GM12878 (cell line): ENCODE measurements at regions not wholly inside any gene's neighbourhood (a gene's known extent, or its start where the extent isn't known, plus 50 kb on each side); places are given as distances from the start of the nearest gene placed in this dataset.

Experiments used
- IRF4 ChIP-seq: IDR thresholded peaks from 2 replicates; pipeline ENCODE4 v1.6.1; 2011; ENCODE audit warnings: low read depth, low read length
- LARP7 ChIP-seq: fragments of 450-650 bp; IDR thresholded peaks from 2 replicates; pipeline ENCODE4 v1.6.1; 2017; ENCODE audit warnings: mild to moderate bottlenecking
- RAD21 ChIP-seq: IDR thresholded peaks from 2 replicates; pipeline ENCODE4 v1.6.1; 2011; ENCODE audit warnings: mild to moderate bottlenecking, low read depth, low read length, moderate library complexity; ENCODE audit not compliant: insufficient read depth
- RCOR1 ChIP-seq: conservative IDR thresholded peaks from 2 replicates; pipeline ENCODE4 v1.6.1; 2012; ENCODE audit warnings: low read depth, low read length, improper control_type of control experiment
- TCF12 ChIP-seq: IDR thresholded peaks from 2 replicates; pipeline ENCODE4 v1.6.1; 2011; ENCODE audit warnings: low read depth, mild to moderate bottlenecking, low read length
- TF ChIP-seq, protein P1 (sequence below): IDR thresholded peaks from 2 replicates; pipeline ENCODE4 v1.6.1; 2012; ENCODE audit warnings: low read length, inconsistent platforms
- TF ChIP-seq, protein P2 (sequence below): fragments of 450-650 bp; IDR thresholded peaks from 2 replicates; pipeline ENCODE4 v1.6.1; 2017; ENCODE audit warnings: mild to moderate bottlenecking, moderate library complexity

DNA sequence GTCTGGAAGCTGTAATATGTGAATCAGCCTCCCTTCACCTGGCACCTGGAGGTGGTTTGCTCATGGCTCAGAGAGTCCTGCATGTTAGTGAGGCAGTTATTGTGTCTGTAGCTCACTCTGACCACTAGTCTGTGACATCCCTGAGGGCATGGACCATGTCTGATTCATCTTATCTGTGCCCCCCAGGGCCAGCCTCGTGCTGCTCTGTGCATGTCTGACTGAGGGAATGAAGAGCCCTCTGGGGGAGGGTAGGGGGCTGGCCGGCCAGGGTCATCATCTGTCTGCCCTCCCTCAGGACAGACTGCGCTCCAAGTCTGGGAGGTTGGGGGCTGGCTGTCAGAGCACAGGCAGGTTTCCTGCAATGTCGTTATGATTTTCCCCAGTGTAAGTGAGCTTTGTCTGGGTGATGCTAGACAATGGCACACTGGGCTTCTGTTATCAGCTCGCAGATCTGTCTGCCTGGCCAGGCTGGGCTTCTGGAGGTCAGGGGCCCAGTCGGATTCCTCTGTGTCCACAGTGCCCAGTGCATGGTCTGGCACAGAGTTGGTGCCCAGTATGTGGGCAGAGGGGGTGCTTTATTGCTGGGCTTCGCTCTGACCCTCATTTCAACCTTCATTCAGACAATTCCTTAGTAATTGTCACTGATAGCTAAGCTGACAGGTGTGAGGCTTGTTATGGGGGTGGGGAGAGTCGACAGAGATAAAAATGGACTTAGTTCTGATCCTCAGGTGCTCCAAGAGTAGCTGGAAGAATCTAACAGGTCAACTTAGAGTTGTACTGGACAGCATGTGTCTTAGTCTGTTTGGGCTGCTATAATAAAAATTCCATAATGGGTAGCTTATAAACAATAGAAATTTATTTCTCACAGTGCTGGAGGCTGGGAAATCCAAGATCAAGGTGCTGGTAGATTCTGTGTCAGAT, 85.7 kb upstream of the SHB start (continued):
- TF ChIP-seq, protein P1, sequence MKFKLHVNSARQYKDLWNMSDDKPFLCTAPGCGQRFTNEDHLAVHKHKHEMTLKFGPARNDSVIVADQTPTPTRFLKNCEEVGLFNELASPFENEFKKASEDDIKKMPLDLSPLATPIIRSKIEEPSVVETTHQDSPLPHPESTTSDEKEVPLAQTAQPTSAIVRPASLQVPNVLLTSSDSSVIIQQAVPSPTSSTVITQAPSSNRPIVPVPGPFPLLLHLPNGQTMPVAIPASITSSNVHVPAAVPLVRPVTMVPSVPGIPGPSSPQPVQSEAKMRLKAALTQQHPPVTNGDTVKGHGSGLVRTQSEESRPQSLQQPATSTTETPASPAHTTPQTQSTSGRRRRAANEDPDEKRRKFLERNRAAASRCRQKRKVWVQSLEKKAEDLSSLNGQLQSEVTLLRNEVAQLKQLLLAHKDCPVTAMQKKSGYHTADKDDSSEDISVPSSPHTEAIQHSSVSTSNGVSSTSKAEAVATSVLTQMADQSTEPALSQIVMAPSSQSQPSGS = no peak
- TF ChIP-seq TCF12 (no peak), RCOR1 (no peak), RAD21 (no peak), IRF4 (no peak), LARP7 (no peak)
- TF ChIP-seq, protein P2, sequence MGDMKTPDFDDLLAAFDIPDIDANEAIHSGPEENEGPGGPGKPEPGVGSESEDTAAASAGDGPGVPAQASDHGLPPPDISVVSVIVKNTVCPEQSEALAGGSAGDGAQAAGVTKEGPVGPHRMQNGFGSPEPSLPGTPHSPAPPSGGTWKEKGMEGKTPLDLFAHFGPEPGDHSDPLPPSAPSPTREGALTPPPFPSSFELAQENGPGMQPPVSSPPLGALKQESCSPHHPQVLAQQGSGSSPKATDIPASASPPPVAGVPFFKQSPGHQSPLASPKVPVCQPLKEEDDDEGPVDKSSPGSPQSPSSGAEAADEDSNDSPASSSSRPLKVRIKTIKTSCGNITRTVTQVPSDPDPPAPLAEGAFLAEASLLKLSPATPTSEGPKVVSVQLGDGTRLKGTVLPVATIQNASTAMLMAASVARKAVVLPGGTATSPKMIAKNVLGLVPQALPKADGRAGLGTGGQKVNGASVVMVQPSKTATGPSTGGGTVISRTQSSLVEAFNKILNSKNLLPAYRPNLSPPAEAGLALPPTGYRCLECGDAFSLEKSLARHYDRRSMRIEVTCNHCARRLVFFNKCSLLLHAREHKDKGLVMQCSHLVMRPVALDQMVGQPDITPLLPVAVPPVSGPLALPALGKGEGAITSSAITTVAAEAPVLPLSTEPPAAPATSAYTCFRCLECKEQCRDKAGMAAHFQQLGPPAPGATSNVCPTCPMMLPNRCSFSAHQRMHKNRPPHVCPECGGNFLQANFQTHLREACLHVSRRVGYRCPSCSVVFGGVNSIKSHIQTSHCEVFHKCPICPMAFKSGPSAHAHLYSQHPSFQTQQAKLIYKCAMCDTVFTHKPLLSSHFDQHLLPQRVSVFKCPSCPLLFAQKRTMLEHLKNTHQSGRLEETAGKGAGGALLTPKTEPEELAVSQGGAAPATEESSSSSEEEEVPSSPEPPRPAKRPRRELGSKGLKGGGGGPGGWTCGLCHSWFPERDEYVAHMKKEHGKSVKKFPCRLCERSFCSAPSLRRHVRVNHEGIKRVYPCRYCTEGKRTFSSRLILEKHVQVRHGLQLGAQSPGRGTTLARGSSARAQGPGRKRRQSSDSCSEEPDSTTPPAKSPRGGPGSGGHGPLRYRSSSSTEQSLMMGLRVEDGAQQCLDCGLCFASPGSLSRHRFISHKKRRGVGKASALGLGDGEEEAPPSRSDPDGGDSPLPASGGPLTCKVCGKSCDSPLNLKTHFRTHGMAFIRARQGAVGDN = no peak
